GM12874 (cell line): ENCODE measurements at regions not wholly inside any gene's neighbourhood (a gene's known extent, or its start where the extent isn't known, plus 50 kb on each side); places are given as distances from the start of the nearest gene placed in this dataset.

Experiments used
- CTCF ChIP-seq: IDR thresholded peaks from 2 replicates; pipeline ENCODE4 v1.5.1; 2011; ENCODE audit warnings: low read depth, mild to moderate bottlenecking, control low read depth, low read length, moderate library complexity; ENCODE audit not compliant: insufficient read depth

GRCh38 chr3:43966530-43966929 lies 275.2 kb upstream of the TOPAZ1 start:
- no peak for TF ChIP-seq CTCF

GRCh38 chr3:43968465-43968864 lies 273.2 kb upstream of the TOPAZ1 start:
- TF ChIP-seq CTCF = no peak

- no peak for TF ChIP-seq CTCF
These were observed 271.7 kb upstream of the TOPAZ1 start for GRCh38 chr3:43969944-43970343.

GRCh38 chr3:43970351-43970750 lies 271.3 kb upstream of the TOPAZ1 start:
- no peak for TF ChIP-seq CTCF

- TF ChIP-seq CTCF = no peak
These were observed 270.8 kb upstream of the TOPAZ1 start for GRCh38 chr3:43970920-43971319.

- TF ChIP-seq CTCF = no peak
These were observed 270.2 kb upstream of the TOPAZ1 start for GRCh38 chr3:43971486-43971885.

- no peak for TF ChIP-seq CTCF
These were observed 263.0 kb upstream of the TOPAZ1 start for GRCh38 chr3:43978708-43979107.

- no peak for TF ChIP-seq CTCF
These were observed 262.0 kb upstream of the TOPAZ1 start for GRCh38 chr3:43979645-43980044.
